Glomerular visceral epithelial cell (primary cell): ENCODE measurements at regions not wholly inside any gene's neighbourhood (a gene's known extent, or its start where the extent isn't known, plus 50 kb on each side); places are given as distances from the start of the nearest gene placed in this dataset.
"Not testable (repeated sequence)": the region's sequence is repeated elsewhere in the genome, so short reads cannot be mapped to it uniquely, and the experiment has no call there.

Experiments used
- DNase-seq: peaks from one replicate; pipeline ENCODE4 v3.0.0-alpha.2; 2016; ENCODE audit errors: extremely low spot score

DNA sequence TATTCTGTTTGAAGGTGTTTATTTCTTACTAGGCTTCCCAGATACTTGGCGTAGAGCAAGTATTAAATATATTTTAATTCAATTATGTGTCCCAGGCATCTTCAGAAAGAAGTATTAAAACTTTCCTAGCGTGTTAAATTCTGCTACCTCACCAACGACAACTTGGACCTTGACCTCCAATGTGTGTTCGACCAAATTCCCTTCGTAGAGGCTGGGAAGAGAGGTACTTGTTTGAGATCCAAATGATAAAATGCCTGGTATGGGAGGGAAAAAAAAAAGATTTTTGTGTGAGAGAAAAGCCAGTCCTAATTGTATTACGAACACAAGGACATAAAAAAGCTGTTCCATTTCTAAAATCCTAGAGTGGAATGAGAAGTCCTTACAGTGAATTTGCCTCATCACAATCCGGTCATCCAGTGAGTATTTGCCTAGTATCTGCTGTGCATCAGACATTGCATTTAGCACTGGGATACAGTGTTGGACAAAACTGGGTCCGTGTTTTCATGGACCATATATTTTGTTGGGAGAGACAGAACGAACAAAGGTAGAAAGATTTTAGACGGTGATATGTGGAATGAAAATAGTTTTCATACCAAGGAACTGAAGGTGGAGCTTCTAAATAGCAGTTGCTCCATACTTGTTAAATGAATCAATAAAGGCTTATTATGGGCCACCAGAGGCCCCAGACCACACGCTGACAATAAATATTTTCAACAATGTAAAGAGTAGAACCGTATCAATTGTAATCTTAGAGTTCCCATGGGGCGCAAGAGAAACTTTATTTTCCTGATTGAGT is 103.1 kb downstream of the KIF4B start:
- DNase-seq: no peak

DNA sequence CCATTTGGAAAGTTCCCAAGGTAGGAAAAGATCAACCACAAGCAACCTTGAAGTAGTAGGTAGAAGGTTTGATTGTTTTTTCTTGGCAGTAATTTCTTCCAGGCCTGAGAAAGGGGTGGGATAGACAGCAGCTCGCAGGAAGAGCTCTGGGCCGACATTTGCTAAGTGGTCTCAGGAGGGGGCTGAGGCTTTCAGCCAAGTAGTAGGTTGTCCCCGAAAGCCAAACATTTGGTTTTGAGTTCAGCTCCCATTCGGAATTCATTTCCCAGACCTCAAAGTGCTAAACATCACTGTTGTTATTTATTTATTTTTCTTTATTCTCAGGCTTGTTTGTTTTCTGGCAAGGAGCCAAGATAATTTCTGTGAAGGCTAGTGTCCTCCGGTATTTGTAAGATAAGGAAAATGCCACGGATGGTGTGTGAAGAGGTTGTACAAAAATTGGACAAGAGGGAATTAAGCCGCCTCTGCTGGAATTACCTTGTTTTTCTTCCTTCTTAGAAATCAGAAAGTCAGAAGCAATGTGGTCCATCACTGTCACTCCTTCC is 112.1 kb downstream of the KIF4B start:
- no peak for DNase-seq

DNA sequence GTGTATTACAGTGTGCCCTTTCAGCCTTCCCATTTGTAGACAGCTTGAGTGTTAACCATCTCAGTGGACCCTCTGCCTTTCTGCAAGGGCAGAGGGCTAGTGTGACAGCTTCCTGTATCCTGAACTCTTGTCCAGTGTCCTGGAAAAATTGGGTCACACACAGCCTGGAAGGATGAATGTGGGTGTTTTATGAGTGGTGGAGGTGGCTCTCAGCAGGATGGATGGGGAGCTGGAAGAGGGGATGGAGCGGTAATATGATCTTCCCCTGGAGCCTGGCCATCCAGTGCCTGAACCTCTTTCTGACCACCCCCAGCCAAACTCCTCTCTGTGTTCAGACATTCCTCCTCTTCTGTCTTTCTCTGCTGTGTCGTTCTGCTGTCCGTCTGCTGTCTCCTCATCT is 113.0 kb downstream of the KIF4B start:
- DNase-seq: no peak

DNA sequence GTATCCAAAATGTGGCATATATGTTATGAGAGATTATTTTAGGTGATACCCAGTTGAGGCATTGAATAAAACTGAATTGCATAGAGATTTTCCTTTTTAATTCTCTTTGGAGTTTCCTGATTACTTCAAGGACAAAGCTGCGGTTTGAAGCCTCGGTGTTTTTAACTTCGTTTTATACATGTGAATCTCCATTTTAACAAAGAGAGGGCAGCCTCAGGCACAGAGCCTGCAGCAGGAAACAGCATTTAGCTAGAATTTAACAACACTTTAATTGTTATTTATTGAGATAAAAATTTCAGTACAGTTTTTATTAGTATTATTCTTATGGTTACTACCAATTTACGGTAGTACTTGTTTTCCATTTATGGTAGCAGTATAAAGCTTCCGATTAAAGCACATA is 114.0 kb downstream of the KIF4B start:
- no peak for DNase-seq

DNA sequence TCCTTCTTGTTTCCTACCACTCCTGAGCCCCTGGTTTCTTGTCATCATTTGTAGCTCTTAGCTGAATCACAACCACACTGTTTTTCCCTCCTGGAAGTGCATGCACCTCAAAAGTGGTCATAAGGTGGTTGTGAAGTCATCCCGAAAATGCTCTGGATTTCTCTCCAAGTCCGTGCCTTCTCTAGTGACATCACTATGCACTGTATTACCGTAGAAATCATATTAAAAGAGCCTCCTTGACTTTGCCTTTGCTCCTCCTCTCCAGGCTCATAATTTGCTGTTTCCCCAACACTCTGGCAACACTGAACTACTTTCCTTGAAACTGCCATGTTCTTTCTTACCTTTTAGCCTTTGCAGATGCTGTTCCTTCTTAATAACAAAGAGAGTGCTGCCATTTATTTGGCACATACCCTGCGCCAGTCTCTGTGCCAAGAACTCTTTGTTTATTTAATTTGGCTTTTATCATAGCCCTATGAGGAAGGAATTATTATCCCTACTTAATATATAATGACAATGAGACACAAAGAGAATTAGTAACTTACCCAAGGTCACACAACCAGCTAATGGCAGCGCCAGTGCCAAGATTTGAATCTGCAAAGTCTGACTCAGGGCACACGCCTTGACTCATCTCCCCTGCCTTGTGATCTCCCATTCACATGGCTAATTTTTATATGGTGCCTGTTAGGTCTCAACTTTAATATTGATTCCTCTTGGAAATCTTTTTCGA is 115.4 kb downstream of the KIF4B start:
- DNase-seq: no peak

DNA sequence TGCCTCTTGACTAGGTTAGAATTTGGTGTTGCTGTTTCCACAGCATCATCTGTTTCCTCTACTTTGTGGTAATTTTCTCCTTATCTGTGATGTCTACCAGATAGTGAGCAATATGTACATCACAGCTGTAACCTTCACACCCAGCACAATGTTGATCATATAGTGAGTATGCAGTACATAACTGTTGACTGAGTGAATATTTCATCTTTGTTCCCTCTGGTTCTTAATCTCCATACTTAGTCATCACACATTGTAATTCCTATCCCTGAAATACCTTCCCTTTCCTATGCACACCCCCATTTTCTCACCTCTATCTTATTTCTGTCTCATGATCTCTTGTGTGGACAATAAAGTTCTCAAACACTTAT is 115.9 kb downstream of the KIF4B start:
- DNase-seq: no peak

DNA sequence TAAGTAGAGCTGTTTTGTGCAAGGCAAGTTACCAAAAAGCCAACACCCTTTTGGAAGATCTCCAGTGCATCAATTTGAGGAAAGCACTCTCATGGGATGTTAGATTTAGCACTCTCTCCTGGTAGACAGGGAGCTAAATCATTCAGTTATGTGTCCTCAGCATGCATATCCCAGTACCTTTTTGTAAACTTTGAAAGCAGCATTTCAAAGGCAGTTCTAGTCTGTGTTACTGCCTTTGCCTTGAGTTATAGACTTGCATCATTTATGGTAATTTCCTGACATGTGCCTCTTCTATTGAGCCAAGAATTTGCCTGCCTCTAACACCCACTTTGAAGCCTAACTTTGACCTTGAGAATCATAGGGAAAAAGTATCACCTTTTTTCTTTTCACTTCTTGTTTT is 120.6 kb downstream of the KIF4B start:
- no peak for DNase-seq

DNA sequence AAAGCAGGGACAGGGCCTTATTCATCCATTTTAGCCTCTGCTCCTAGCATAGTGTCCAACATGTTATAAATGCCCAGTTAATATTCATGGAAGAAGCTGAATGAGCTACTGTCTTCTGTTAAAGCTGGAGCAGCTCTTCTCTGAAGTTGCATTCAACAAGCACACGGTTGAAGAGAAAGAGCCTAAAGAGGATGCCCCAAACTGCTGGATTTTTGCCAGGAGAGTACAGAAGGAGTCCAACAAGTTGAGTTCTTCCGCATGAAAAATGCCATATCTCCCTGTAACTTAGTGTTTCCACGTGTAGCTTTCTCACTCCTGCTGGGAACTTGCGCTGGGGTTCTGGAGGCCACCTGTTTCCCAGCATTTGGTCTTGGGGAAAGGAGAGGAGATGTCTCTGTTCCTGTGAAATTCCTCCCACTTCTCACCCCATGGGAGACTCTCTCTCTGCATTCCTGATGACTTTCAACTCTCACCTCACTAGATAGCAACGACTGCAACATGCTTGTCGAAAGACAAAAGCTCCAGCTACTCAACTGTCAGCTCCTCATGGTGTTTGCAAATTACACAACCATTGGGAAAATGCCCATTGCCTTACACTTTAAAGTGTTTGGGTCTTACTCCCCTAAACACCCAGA is 122.8 kb downstream of the KIF4B start:
- DNase-seq: no peak

DNA sequence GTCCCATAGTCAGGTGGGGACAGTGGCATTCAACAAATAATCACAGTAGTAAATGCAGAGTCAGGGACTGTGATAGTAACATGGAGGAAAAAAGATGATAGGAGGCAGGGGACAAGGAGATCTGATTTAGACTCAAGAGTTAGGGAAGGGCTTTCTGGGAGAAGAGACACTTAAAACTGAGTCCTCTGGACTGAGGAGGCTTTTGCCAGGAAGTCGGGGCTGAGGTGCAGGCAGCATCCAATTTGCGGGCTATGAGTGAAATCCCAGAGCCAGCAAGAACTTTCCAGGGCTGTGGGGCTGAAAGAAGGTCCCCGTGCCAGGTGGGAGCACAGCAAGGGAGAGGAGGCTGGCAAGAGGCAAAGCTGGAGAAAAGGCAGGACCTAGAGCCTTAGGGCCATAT is 124.1 kb downstream of the KIF4B start:
- no peak for DNase-seq

DNA sequence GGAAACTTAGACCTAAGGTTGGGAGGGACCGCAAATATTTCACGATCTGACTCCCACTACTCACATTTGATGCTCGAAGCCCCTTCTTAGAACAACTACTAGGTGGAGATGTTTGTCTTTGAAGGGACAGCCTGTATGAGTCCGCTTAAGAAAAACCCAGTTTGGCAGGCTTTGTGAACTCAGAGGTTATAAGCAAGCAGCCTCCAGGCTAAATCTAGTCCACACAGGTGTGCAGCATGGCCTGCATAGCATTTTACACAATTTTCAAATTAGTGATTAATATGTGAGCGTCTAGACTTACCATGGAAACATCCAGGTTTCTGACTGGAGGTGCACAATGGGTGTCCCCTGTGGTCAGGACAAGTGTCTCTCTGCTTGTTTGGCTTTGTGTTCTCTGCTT is 127.1 kb downstream of the KIF4B start:
- no peak for DNase-seq

DNA sequence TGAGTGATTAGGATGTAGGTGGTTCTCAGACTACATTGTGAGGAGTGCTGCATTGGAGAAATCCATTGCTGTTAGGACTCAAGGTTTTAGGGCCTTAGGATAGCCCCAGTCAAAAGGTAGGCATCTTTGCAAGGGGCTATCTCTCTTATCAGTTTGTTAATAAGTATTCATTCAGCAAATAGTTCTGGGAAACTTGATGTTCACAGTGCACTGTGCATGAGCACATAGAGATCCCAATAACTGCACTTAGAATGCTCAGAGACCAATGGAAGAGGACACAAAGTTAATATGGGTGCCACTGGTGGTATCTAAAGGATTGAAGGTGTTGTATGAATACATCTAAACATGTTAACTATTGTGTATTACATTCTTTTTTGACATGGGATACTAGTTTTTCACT is 131.4 kb downstream of the KIF4B start:
- no peak for DNase-seq

DNA sequence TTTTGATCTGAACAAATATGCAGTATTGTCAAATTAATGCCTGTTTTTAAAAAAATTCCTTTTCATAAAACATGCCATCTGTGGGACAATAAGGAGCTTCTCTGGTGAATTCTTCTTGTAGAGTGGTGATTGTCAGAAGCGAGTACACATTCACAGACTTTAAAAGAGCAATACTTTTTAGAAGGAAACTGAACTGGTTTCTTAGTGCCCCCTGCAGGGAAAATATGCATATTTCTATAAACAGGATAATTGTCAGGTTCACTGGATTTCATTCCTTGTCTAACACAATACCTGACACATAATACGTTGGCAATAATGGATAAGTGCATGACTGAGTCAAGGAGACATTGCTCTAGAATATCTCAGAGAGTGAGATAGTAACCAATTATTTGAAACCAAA is 133.7 kb downstream of the KIF4B start:
- DNase-seq: no peak

DNA sequence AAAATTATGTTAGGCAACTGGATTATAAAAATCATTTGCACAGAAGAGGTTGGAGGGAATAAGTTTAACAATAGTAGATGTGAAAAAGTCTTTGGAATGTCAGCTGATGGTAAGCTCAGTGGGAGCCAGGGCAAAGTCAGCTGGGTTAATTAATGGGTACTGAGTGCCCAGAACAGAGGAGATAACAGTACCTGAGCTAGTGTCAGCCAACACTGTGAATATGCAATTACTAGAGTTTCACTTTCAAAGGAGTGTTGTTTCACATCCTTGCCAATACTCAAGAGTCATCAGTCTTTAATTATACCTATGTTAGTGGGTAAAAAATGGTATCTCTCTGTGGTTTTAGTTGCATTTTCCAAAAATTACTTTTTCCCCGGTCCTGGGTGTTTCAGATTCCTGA is 135.1 kb downstream of the KIF4B start:
- DNase-seq: no peak

DNA sequence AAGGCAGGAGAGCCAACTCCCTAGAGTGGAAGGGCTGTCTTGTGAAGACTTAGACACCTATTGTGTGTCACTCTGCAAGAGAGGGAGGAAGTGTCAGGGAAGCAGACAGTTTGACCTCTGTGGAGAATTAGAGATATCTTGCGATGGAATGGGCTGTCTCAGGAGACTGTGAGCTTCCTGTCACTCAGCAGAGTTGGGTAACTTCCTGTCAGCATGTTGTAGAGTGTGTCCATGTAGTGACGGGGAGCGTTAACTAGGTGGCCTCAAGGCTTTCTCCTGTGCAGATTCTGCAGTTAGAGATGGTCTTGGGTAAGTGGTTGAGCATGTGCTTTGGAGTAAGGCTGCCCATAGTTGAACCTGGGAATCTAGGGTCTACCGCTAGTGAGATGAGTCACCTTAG is 136.5 kb downstream of the KIF4B start:
- DNase-seq: no peak

DNA sequence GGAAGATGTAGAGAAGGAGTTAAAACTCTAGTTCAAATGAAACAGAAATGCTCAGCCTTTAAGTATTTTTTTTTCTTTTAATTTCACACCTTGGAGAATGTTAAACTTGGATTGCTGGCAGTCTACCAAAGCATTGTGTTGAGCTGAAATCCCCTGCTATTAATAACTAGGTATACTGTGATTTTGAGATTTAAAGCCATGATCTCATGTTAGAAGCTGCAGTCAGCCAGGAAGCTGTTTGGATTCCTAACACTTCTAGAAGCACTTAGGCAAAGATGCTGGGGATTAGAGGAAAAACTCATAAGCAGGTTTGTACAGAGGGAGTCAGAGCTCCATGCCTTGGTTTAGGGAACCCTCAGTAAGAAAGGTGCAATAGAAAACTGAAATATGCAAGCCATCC is 141.4 kb downstream of the KIF4B start:
- DNase-seq: no peak

DNA sequence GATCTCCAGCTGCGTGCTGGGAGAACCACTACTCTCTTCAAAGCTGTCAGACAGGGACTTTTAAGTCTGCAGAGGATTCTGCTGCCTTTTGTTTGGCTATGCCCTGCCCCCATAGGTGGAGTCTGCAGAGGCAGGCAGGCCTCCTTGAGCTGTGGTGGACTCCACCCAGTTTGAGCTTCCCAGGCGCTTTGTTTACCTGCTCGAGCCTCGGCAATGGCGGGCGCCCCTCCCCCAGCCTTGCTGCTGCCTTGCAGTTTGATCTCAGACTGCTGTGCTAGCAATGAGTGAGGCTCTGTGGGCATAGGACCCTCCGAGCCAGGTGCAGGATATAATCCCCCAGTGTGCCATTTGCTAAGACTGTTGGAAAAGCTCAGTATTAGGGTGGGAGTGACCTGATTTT is 149.5 kb downstream of the KIF4B start:
- not testable (repeated sequence) for DNase-seq

DNA sequence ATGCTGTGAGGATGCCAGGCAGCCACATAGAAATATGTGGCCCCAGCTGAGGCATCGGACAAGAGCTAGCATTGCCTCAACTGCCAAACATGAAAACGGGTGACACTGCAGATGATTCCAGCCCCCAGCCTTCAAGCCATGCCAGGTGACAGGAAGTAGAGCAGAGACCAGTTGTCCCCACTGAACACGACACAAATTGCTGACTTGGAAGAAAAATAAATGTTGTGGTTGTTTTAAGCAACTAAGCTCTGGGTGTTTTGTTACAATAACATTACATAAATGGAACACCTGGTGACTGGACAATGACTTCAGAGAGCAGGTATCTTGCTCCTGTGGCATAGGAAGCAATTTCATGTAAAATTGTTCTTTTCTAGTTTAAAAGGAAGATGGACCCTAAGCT is 154.2 kb downstream of the KIF4B start:
- no peak for DNase-seq

DNA sequence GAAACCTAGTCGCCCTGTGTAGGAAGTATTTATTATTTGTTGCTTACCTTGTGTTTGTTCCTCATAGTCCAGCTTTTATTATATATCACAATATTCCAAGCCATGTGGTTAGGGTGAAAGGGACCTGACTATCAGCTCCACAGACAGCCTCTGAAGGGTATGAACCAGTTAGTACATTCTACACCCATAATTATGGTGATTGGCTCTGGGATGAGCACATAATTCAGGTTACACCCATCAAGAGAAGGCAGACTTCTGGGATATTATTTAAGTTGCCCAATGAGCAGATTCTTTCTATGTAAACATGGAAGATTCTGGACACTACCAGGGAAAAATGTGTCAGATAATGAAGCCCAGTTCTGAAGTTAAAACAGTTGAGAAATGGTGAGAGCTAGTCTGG is 168.0 kb downstream of the KIF4B start:
- no peak for DNase-seq

DNA sequence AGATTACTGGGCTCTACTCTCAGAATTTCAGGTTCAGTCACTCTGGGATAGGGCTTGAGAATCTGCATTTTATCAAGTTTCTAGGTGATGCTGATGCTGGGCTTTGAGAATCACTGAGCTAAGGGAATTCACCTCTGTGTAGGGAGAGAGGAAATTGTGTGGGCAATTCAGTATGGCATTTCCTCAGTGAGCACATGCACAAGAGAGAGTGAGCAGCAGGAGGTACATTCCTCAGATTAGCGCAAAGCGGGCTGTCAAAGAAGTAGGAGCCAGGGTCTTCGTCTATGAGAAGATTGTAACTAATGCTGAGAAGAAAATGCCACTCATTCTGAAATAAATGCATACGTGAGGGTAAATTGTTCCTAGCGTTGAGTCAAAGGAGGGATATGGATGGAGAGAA is 175.9 kb downstream of the KIF4B start:
- no peak for DNase-seq

DNA sequence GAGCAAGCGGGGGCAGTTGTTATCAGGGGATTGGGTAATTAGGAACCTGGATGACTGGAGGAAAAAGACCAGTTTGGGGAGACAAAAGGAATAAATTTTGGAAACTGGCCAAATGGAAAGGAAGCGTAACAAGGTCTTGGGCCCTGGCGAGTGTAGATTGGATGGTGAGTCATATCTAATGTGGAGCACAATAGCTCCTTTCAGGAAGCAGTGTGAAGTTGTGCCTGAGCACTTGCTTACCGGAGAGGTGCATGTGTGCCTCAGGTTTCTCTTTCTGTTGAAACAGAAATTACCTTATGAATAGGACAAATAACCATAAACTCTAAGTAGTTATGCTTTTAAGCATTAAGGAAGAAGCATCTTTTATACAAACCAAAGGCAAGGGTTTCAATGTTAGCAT is 176.4 kb downstream of the KIF4B start:
- DNase-seq: no peak

DNA sequence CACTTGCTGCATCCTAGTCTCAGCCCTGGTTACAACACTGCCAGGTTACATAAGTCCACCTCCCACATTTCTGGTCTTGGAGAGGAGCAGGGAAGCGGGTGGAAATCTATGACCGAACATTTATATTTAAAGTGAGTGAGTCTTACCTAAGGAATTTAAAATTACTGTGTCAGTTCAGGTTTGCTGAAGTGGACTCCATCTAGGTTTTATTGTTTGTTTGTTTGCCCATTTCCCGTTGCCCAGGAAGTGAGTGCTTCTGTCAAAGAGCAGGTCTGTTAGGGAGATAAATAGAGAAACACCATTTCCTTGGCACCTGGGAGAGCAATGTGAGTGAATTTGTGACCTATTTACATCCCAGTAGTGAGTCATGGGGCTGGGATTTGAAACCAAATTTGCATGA is 179.5 kb downstream of the KIF4B start:
- DNase-seq: no peak

DNA sequence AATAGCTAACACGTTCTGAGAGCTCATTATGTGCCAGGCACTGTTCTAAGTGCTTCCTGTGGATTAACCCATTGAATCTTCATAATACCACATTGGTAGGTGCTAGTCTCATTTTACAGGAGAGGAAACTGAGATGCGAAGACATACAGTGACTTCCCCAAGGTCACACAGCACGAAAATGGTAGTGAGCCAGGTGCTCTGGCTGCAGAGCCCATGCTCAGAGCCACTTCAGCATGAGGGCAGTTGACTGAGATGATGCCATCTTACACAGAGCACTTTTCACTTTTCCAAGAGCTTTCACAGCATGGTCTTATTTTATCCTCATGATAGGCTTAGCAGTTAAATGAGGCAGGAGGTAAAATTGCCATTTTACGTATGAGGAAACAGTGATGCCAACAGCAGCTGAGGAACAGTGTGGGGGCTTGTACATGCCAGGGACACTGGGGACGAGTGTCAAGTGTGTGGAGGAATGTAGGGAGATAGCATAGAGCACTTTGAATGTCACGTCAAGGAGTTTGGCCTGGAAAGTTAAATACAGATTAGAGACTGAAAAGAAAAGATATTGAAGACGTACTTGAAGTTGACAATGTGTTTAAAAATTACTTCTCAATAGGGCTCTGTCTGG is 180.0 kb downstream of the KIF4B start:
- DNase-seq: no peak
